Prostate gland (tissue), 2 donors: ENCODE measurements at regions not wholly inside any gene's neighbourhood (a gene's known extent, or its start where the extent isn't known, plus 50 kb on each side); places are given as distances from the start of the nearest gene placed in this dataset.

ENCODE experiments used
- DNase-seq: peaks from one replicate; pipeline ENCODE4 v3.0.0-alpha.2; 2019; ENCODE audit warnings: low spot score
- H3K27ac ChIP-seq, 2 donors: fragments of 200-600 bp; sonication (generic); 2 replicates each; pipeline ENCODE4 v1.5.1; 2017 to 2019
- H3K27me3 ChIP-seq: fragments of 200-600 bp; sonication (generic); replicated peaks from 2 replicates; pipeline ENCODE4 v1.5.1; 2019; ENCODE audit not compliant: insufficient read depth
- H3K36me3 ChIP-seq, 2 donors: fragments of 200-600 bp; sonication (generic); 1 replicate in 1 of 2; 2 replicates in 1 of 2; pipeline versions ENCODE4 v1.5.1 to v1.8.1; 2017 to 2019
- H3K4me1 ChIP-seq: fragments of 200-600 bp; sonication (generic); replicated peaks from 2 replicates; pipeline ENCODE4 v1.5.1; 2019
- H3K4me3 ChIP-seq, 2 donors: fragments of 200-600 bp; sonication (generic); 2 replicates each; pipeline ENCODE4 v1.5.1; 2017 to 2019
- H3K9me3 ChIP-seq: fragments of 200-600 bp; sonication (generic); 2 replicates; pipeline ENCODE4 v1.5.1; 2017
- CTCF ChIP-seq, 4 experiments: fragments of 200-600 bp in 2 of 4; fragments of 450-650 bp in 2 of 4; sonication (generic) in 2 of 4; IDR thresholded peaks; 1 replicate in 3 of 4; 2 replicates in 1 of 4; pipeline ENCODE4 v1.5.1; 2016 to 2019; ENCODE audit warnings: antibody characterized with exemption in 4 of 4, mild to moderate bottlenecking in 2 of 4, moderate library complexity in 2 of 4
- POLR2A ChIP-seq: fragments of 450-650 bp; IDR thresholded peaks from one replicate; pipeline ENCODE4 v1.6.1; 2016; ENCODE audit warnings: antibody characterized with exemption, mild to moderate bottlenecking
- POLR2AphosphoS5 ChIP-seq: sonication (generic); formaldehyde crosslinking; IDR thresholded peaks from one replicate; pipeline ENCODE4 v1.6.1; 2017; ENCODE audit warnings: antibody characterized with exemption
- WGBS: methylation state at CpG from one replicate; pipeline ENCODE4 v1.1.5; 2018; 5-methylcytosine and 5-hydroxymethylcytosine counted together
- intact Hi-C: fragments of 100-400 bp; cut with DNase I; formaldehyde crosslinking; loops from one replicate; pipeline ENCODE4 v1.14.2; 2022

GRCh38 chr11:42390116-42390515 lies 921.7 kb upstream of the API5 start:
- intact Hi-C loops: no loop called here
- no peak for DNase-seq
- H3K36me3 ChIP-seq: no peaks in the 10 kb centered on the region
- H3K4me1 ChIP-seq: no peaks in the 10 kb centered on the region
- no peaks in the 10 kb centered on the region for H3K9me3 ChIP-seq
- no peak for TF ChIP-seq CTCF (IDR thresholded peaks at IDR 0.05)
- TF ChIP-seq POLR2A: no peak
- TF ChIP-seq POLR2AphosphoS5: no peak
- H3K4me3 ChIP-seq: no peak overlapping the region
- H3K27ac ChIP-seq: no peak overlapping the region
- no peaks in the 10 kb centered on the region for H3K27me3 ChIP-seq

DNA sequence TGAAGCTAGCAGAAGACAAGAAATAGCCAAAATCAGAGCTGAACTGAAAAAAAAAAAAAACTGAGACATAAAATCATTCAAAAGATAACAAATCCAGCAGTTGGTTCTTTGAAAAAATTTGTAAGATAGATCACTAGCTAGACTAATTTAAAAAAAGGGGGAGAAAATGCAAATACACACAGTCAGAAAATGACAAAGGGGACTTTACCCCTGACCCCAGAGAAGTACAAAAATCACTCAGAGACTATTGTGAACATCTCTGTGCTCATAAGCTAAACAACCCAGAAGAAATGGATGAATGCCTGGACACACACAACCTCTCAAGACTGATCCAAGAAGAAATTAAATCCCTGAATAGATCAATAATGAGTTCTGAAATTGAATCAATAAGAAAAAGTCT lies 914.3 kb upstream of the API5 start:
- no peak overlapping the region for H3K4me3 ChIP-seq
- H3K36me3 ChIP-seq: no peaks in the 10 kb centered on the region
- intact Hi-C loops: no loop called here
- H3K9me3 ChIP-seq: no peaks in the 10 kb centered on the region
- DNase-seq: no peak
- H3K27ac ChIP-seq: no peak overlapping the region
- no peaks in the 10 kb centered on the region for H3K27me3 ChIP-seq
- no peak for TF ChIP-seq CTCF (IDR thresholded peaks at IDR 0.05)
- no peak for TF ChIP-seq POLR2A
- TF ChIP-seq POLR2AphosphoS5: no peak
- no peaks in the 10 kb centered on the region for H3K4me1 ChIP-seq

GRCh38 chr11:42407341-42407740 lies 904.5 kb upstream of the API5 start:
- no peak overlapping the region for H3K4me3 ChIP-seq
- no peak for TF ChIP-seq CTCF (IDR thresholded peaks at IDR 0.05)
- TF ChIP-seq POLR2AphosphoS5: no peak
- no peak for TF ChIP-seq POLR2A
- H3K9me3 ChIP-seq: no peaks in the 10 kb centered on the region
- H3K4me1 ChIP-seq: no peaks in the 10 kb centered on the region
- no peak for DNase-seq
- intact Hi-C loops: no loop called here
- H3K27me3 ChIP-seq: no peaks in the 10 kb centered on the region
- 16% methylated on average over 3 of the region's 3 CpGs for WGBS
- no peaks in the 10 kb centered on the region for H3K36me3 ChIP-seq
- H3K27ac ChIP-seq: no peak overlapping the region

DNA sequence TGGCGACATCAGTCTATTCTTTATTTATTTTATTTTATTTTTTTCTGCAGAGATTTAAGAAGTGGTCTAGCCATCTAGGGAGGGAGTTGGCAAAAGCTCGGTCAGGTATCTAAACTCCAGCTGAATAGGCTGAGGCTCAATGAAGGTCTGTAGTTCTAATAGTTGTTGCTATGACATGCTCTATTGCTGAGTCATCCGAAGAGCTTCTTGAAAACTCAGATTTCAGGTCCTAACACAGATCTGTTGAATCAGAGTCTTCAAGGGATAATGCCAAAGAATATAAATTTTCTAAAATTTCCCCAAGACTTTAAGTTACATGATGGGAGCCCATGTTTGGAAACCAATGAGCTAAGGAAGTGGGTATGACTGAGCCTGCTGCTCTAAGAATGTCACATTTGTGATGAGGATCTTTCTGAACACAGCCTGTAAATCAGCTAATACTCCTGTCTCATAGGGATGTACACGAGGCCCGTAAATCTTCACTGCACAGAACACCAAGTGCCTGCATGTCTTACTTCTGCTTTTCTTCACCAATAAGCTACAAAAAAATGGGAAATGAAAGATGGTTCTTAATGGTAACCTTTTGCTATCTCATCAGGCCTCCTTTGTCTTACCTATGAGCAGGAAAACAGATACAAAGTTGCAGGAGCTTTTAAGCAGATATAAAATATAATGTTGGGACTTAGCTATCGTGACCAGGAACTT lies 901.4 kb upstream of the API5 start:
- intact Hi-C loops: no loop called here
- Histone ChIP-seq H3K4me1 (no peaks in the 10 kb centered on the region), H3K9me3 (no peaks in the 10 kb centered on the region), H3K27ac (no peak overlapping the region), H3K4me3 (no peak overlapping the region), H3K27me3 (no peaks in the 10 kb centered on the region), H3K36me3 (no peaks in the 10 kb centered on the region)
- no peak for DNase-seq
- WGBS: 56% methylated on average over 6 of the region's 6 CpGs
- TF ChIP-seq CTCF (IDR thresholded peaks at IDR 0.05): no peak
- no peak for TF ChIP-seq POLR2AphosphoS5
- no peak for TF ChIP-seq POLR2A

DNA sequence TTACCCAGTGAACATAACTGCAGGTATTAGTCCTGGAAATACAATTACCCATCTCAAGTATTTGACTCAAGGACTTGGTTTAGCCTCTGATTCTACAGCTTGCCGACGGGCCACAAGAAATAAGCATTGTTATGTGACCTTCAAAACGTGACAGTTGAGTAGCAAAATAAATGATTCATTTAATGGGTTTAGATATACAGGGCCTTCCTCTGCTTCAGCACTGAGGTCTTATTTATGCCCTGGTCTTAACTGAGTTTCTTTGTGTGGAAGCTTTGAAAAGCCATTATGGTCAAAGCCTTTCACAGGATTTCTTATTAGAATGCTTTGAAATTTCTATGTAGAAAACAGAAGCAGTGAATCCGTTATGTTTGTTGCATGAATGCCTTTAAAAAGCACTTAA lies 899.2 kb upstream of the API5 start:
- Histone ChIP-seq H3K9me3 (no peaks in the 10 kb centered on the region), H3K27me3 (no peaks in the 10 kb centered on the region), H3K4me3 (no peak overlapping the region), H3K4me1 (no peaks in the 10 kb centered on the region), H3K27ac (no peak overlapping the region), H3K36me3 (no peaks in the 10 kb centered on the region)
- no peak for DNase-seq
- TF ChIP-seq POLR2AphosphoS5 (no peak), POLR2A (no peak), CTCF (IDR thresholded peaks at IDR 0.05) (no peak)
- 68% methylated on average over 4 of the region's 4 CpGs for WGBS
- intact Hi-C loops: no loop called here
